ENCODE measurements at regions not wholly inside any gene's neighbourhood (a gene's known extent, or its start where the extent isn't known, plus 50 kb on each side); places are given as distances from the start of the nearest gene placed in this dataset.

- H3K4me3 ChIP-seq = no peak overlapping the region
- H4K20me1 ChIP-seq (ENCODE audit: insufficient read depth) = no peaks in the 10 kb centered on the region
- H3K36me3 ChIP-seq (ENCODE audit: low read depth) = no peaks in the 10 kb centered on the region
- TF ChIP-seq EZH2 (IDR thresholded peaks at IDR 0.05; ENCODE audit: insufficient read depth, poor library complexity, severe bottlenecking) = no peak
- no peak for TF ChIP-seq EZH2phosphoT487 (IDR thresholded peaks at IDR 0.05; ENCODE audit: insufficient read depth, low read depth)
- no peak overlapping the region for H3K9ac ChIP-seq
- H3F3A ChIP-seq (ENCODE audit: insufficient read depth) = no peaks in the 10 kb centered on the region
- H3K79me2 ChIP-seq (ENCODE audit: insufficient read depth) = no peaks in the 10 kb centered on the region
- H3K4me1 ChIP-seq (ENCODE audit: insufficient read depth) = no peaks in the 10 kb centered on the region
- in situ Hi-C loops (cut with MboI) = no loop called here
- no peak overlapping the region for H3K4me2 ChIP-seq (ENCODE audit: unreplicated experiment)
- 0 to 1% methylated on average over 3 of the region's 3 CpGs for WGBS, 2 experiments (ENCODE audit: low coverage in 1 of 2, low lambda C conversion rate in 2 of 2, missing lambda C conversion rate in 2 of 2)
- H3K9me2 ChIP-seq (ENCODE audit: insufficient read depth) = no peaks in the 10 kb centered on the region
- DNase-seq = no peak
- no peak overlapping the region for H3K27ac ChIP-seq
- no peak overlapping the region for H2AFZ ChIP-seq
- no peaks in the 10 kb centered on the region for H3K27me3 ChIP-seq (replicated peaks; ENCODE audit: insufficient read depth)
- no peaks in the 10 kb centered on the region for H3K9me3 ChIP-seq (ENCODE audit: low read depth)
These were observed 933.4 kb upstream of the PTPRD start for GRCh38 chr9:11546231-11546630.

GRCh38 chr9:11549311-11549794 lies 936.6 kb upstream of the PTPRD start:
- 32 to 37% methylated on average over 7 of the region's 7 CpGs for WGBS, 2 experiments (ENCODE audit: low coverage in 1 of 2, low lambda C conversion rate in 2 of 2, missing lambda C conversion rate in 2 of 2)
- H3K9me2 ChIP-seq (ENCODE audit: insufficient read depth) = no peaks in the 10 kb centered on the region
- H3K4me1 ChIP-seq (ENCODE audit: insufficient read depth) = no peaks in the 10 kb centered on the region
- no peak overlapping the region for H2AFZ ChIP-seq
- H3K4me2 ChIP-seq (ENCODE audit: unreplicated experiment) = no peak overlapping the region
- H3K9ac ChIP-seq = no peak overlapping the region
- H3K4me3 ChIP-seq = no peak overlapping the region
- no peaks in the 10 kb centered on the region for H3K27me3 ChIP-seq (replicated peaks; ENCODE audit: insufficient read depth)
- no peaks in the 10 kb centered on the region for H3F3A ChIP-seq (ENCODE audit: insufficient read depth)
- no peaks in the 10 kb centered on the region for H4K20me1 ChIP-seq (ENCODE audit: insufficient read depth)
- DNase-seq = no peak
- H3K36me3 ChIP-seq (ENCODE audit: low read depth) = no peaks in the 10 kb centered on the region
- in situ Hi-C loops (cut with MboI) = no loop called here
- no peak overlapping the region for H3K27ac ChIP-seq
- TF ChIP-seq EZH2phosphoT487 (IDR thresholded peaks at IDR 0.05; ENCODE audit: insufficient read depth, low read depth) (no peak), EZH2 (IDR thresholded peaks at IDR 0.05; ENCODE audit: insufficient read depth, poor library complexity, severe bottlenecking) (no peak)
- H3K79me2 ChIP-seq (ENCODE audit: insufficient read depth) = no peaks in the 10 kb centered on the region
- H3K9me3 ChIP-seq (ENCODE audit: low read depth) = no peaks in the 10 kb centered on the region

- H3F3A ChIP-seq (ENCODE audit: insufficient read depth) = no peaks in the 10 kb centered on the region
- no peaks in the 10 kb centered on the region for H3K9me3 ChIP-seq (ENCODE audit: low read depth)
- no peak overlapping the region for H3K4me2 ChIP-seq (ENCODE audit: unreplicated experiment)
- H3K9ac ChIP-seq = no peak overlapping the region
- in situ Hi-C loops (cut with MboI) = no loop called here
- TF ChIP-seq EZH2phosphoT487 (IDR thresholded peaks at IDR 0.05; ENCODE audit: insufficient read depth, low read depth) (no peak), EZH2 (IDR thresholded peaks at IDR 0.05; ENCODE audit: insufficient read depth, poor library complexity, severe bottlenecking) (no peak)
- H3K4me3 ChIP-seq = no peak overlapping the region
- no peak overlapping the region for H2AFZ ChIP-seq
- H3K36me3 ChIP-seq (ENCODE audit: low read depth) = no peaks in the 10 kb centered on the region
- H3K27ac ChIP-seq = no peak overlapping the region
- DNase-seq = no peak
- no peaks in the 10 kb centered on the region for H3K79me2 ChIP-seq (ENCODE audit: insufficient read depth)
- no peaks in the 10 kb centered on the region for H3K4me1 ChIP-seq (ENCODE audit: insufficient read depth)
- H3K27me3 ChIP-seq (replicated peaks; ENCODE audit: insufficient read depth) = no peaks in the 10 kb centered on the region
- no peaks in the 10 kb centered on the region for H4K20me1 ChIP-seq (ENCODE audit: insufficient read depth)
- no peaks in the 10 kb centered on the region for H3K9me2 ChIP-seq (ENCODE audit: insufficient read depth)
These were observed 938.3 kb upstream of the PTPRD start for GRCh38 chr9:11551106-11551505.

GRCh38 chr9:11558043-11558442 lies 945.2 kb upstream of the PTPRD start:
- H3K9ac ChIP-seq = no peak overlapping the region
- no peaks in the 10 kb centered on the region for H3F3A ChIP-seq (ENCODE audit: insufficient read depth)
- DNase-seq = no peak
- TF ChIP-seq EZH2phosphoT487 (IDR thresholded peaks at IDR 0.05; ENCODE audit: insufficient read depth, low read depth) = no peak
- TF ChIP-seq EZH2 (IDR thresholded peaks at IDR 0.05; ENCODE audit: insufficient read depth, poor library complexity, severe bottlenecking) = no peak
- WGBS, 2 experiments (ENCODE audit: low coverage in 1 of 2, low lambda C conversion rate in 2 of 2, missing lambda C conversion rate in 2 of 2) = 5 to 6% methylated on average over 2 of the region's 2 CpGs
- H3K4me3 ChIP-seq = no peak overlapping the region
- no peaks in the 10 kb centered on the region for H4K20me1 ChIP-seq (ENCODE audit: insufficient read depth)
- no peak overlapping the region for H2AFZ ChIP-seq
- no peaks in the 10 kb centered on the region for H3K9me3 ChIP-seq (ENCODE audit: low read depth)
- H3K4me2 ChIP-seq (ENCODE audit: unreplicated experiment) = no peak overlapping the region
- no peaks in the 10 kb centered on the region for H3K79me2 ChIP-seq (ENCODE audit: insufficient read depth)
- no peaks in the 10 kb centered on the region for H3K36me3 ChIP-seq (ENCODE audit: low read depth)
- no peak overlapping the region for H3K27ac ChIP-seq
- in situ Hi-C loops (cut with MboI) = no loop called here
- no peaks in the 10 kb centered on the region for H3K9me2 ChIP-seq (ENCODE audit: insufficient read depth)
- no peaks in the 10 kb centered on the region for H3K27me3 ChIP-seq (replicated peaks; ENCODE audit: insufficient read depth)
- no peaks in the 10 kb centered on the region for H3K4me1 ChIP-seq (ENCODE audit: insufficient read depth)

All from GM23248 (cell line).